Tibial nerve (tissue), 4 donors: ENCODE measurements at regions not wholly inside any gene's neighbourhood (a gene's known extent, or its start where the extent isn't known, plus 50 kb on each side); places are given as distances from the start of the nearest gene placed in this dataset.

Experiments
- CTCF ChIP-seq, 5 experiments: fragments of 200-600 bp in 3 of 5; fragments of 450-650 bp in 2 of 5; sonication (generic) in 3 of 5; IDR thresholded peaks; one replicate each; pipeline ENCODE4 v1.5.1; 2016 to 2019; ENCODE audit warnings: antibody characterized with exemption in 5 of 5, mild to moderate bottlenecking in 3 of 5, moderate library complexity in 2 of 5
- EP300 ChIP-seq, 2 donors: sonication (generic); formaldehyde crosslinking; IDR thresholded peaks; one replicate each; pipeline ENCODE4 v1.6.1; 2017; ENCODE audit warnings: antibody characterized with exemption in 2 of 2, mild to moderate bottlenecking in 1 of 2
- POLR2A ChIP-seq, 2 donors: fragments of 450-650 bp; IDR thresholded peaks; one replicate each; pipeline ENCODE4 v1.6.1; 2017; ENCODE audit warnings: antibody characterized with exemption in 2 of 2, mild to moderate bottlenecking in 2 of 2, moderate library complexity in 2 of 2

DNA sequence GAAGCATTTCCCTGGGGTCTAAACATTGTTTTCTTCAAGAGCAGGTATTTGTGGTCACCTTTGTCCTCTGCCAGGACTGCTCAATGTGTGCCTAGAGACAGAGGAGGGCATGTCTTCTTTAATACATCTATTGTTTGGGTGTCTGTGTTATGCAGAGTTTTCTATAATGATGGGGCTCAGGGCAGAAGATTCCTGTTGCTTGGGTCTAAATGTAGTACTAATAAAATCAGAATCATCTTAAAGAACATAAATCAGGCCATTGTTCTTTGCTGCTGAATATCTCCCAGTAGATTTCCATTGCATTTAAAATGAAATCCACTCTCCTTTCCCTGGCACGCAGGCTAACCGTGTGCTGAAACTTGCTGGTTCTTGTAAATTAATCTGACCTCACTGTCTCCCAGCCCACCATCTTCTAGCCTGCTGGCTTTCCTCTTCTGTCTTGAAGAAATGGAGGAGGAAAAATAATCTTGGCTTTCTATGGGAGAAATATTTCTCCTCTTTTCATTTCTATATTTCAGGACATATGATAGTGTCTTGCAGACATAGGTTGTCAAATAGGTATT is 1396.8 kb downstream of the GATA3 start:
- TF ChIP-seq POLR2A (IDR thresholded peaks at IDR 0.05) (no peak), CTCF (IDR thresholded peaks at IDR 0.05) (no peak), EP300 (IDR thresholded peaks at IDR 0.05) (no peak)
